ENCODE measurements at regions not wholly inside any gene's neighbourhood (a gene's known extent, or its start where the extent isn't known, plus 50 kb on each side); places are given as distances from the start of the nearest gene placed in this dataset.

GRCh38 chr13:33519561-33520467, 234.3 kb upstream of the STARD13 start:
- TF ChIP-seq CTCF (IDR thresholded peaks at IDR 0.05), result no peak

GRCh38 chr13:33520468-33520839, 234.9 kb upstream of the STARD13 start:
- no peak for TF ChIP-seq CTCF (IDR thresholded peaks at IDR 0.05)

- TF ChIP-seq CTCF (IDR thresholded peaks at IDR 0.05), result no peak
These were observed 238.5 kb upstream of the STARD13 start for GRCh38 chr13:33524086-33524485.

GRCh38 chr13:33525763-33526162, 240.2 kb upstream of the STARD13 start:
- no peak for TF ChIP-seq CTCF (IDR thresholded peaks at IDR 0.05)

GRCh38 chr13:33526718-33527117, 241.2 kb upstream of the STARD13 start:
- no peak for TF ChIP-seq CTCF (IDR thresholded peaks at IDR 0.05)

GRCh38 chr13:33528896-33529295, 243.3 kb upstream of the STARD13 start:
- TF ChIP-seq CTCF (IDR thresholded peaks at IDR 0.05), result no peak

- no peak for TF ChIP-seq CTCF (IDR thresholded peaks at IDR 0.05)
These were observed 245.9 kb upstream of the STARD13 start for GRCh38 chr13:33531484-33531883.
